ENCODE measurements at regions not wholly inside any gene's neighbourhood (a gene's known extent, or its start where the extent isn't known, plus 50 kb on each side); places are given as distances from the start of the nearest gene placed in this dataset.

DNA sequence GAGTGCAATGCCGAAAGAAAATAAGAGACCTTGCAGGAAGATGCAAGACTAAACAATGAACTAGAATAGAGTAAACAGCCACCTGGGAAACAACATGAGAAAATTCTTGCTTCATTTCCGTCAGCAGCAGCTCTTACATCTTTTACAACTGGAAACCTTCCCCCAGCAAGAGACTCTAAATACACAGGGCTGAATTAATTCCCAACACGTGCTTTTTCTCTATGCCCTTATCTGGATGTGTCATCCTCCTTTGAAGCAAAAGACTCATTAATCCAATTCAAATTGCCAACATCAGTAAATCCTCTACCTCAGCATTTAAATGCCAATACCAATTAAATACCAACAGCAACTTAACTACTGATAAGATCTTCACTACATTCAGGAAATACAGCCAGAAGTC is 99.0 kb upstream of the PDE1C start:
- DNase-seq, result no peak

GRCh38 chr7:32167815-32168214 is 97.6 kb upstream of the PDE1C start:
- DNase-seq, result no peak

- no peak for DNase-seq
These were observed 97.0 kb upstream of the PDE1C start for GRCh38 chr7:32167256-32167655.

GRCh38 chr7:32164341-32164996 is 94.3 kb upstream of the PDE1C start:
- DNase-seq, result no peak

DNA sequence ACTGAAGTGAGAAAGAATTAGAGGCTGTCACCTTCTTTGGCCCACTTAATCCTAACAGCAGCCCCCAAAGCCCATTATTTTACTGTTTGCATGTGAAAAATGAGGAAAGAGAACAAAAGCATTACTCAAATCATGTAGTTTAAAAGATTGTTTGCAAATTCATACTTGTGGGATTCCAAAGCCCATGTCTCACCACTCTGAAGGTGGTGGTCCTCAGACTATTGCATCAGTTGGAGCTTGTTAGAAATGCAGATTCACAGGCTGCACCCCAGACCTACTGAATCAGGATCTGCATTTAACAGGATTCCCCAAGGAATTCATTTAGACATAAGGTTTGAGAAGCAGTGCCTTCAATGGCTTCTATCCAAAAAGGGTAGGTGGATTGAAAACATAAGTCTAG is 93.7 kb upstream of the PDE1C start:
- DNase-seq, result no peak

- no peak for DNase-seq
These were observed 93.1 kb upstream of the PDE1C start for GRCh38 chr7:32163141-32163806.

GRCh38 chr7:32161708-32162107 is 91.5 kb upstream of the PDE1C start:
- no peak for DNase-seq

- no peak for DNase-seq
These were observed 88.8 kb upstream of the PDE1C start for GRCh38 chr7:32158751-32159745.

DNA sequence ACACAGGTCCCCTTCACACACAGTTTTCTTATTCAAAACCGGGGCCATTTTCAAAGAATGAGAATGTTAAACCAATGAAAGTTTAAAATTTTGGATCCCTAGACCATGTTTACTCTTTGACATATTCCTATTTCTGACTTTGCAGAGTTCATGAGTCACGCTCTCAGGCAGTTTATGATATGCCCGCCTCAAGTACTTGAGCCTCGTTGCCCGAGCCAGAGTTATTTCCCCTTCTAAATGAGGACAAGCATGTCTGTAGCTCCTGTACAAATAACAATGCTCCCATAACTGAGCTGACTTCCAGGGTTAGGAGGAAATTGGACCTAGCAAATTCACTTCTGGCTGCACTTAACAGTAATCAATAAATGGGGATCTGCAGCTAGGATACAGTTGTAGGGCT is 87.9 kb upstream of the PDE1C start:
- no peak for DNase-seq

DNA sequence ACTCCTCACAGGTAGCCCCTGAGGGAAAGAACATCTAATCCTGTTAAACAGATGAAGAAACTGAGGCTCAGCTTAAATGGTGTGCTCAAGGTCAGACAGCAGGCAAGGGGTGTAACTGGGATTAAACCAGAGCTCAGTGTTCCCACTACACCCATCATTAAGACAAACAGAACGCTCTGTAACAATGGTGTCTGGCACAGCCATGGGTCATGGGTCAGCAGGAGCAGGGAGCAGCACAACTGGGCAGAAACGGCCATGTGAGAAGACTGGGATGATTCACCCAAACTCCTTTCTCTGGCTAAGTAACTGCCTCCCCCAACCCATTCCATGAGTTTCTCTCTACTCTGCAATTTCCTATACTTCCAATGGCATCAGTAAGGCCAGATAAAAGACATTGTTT is 85.5 kb upstream of the PDE1C start:
- no peak for DNase-seq

GRCh38 chr7:32154797-32155196 is 84.6 kb upstream of the PDE1C start:
- no peak for DNase-seq

- DNase-seq, result no peak
These were observed 82.8 kb upstream of the PDE1C start for GRCh38 chr7:32153006-32153405.

DNA sequence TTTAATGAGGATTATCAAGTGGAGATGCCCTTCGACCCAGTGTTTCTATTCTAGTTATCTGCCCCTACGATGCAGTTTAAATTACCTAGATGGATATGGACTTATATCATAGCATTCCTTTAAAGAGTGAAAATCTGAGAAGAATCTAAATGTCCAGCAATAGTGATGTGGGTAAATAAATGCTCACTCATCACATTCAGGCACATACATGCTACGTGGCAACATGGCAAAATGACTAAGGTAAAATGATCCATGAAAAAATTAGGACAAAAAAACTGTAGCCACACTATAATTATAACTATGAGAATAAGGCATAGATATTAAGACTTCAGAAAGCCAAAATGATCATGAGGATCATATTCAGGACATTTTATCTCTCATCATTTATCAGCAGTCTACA is 82.4 kb upstream of the PDE1C start:
- DNase-seq, result no peak

- DNase-seq, result no peak
These were observed 80.4 kb upstream of the PDE1C start for GRCh38 chr7:32150589-32150988.

- no peak for DNase-seq
These were observed 79.8 kb upstream of the PDE1C start for GRCh38 chr7:32150039-32150438.

- DNase-seq, result no peak
These were observed 77.5 kb upstream of the PDE1C start for GRCh38 chr7:32147546-32148268.

DNA sequence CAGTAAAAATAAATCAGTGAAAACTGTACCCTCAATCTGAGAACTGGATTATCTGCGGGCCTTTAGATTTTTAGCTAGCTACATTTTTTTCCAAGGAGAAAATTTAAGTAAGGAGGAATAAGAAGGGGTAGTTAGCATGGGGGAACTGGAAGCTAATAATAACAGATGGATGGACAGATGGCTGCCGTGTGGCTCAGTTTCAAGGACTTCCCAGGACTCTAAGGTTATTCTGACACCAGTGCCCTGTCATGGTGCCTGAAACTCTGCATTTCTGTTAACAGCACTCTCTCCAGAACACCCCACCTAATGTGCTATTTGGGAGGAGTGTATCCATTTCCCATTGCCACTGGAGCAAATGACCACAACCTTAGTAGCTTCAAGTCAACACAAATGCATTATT is 75.7 kb upstream of the PDE1C start:
- DNase-seq, result no peak

DNA sequence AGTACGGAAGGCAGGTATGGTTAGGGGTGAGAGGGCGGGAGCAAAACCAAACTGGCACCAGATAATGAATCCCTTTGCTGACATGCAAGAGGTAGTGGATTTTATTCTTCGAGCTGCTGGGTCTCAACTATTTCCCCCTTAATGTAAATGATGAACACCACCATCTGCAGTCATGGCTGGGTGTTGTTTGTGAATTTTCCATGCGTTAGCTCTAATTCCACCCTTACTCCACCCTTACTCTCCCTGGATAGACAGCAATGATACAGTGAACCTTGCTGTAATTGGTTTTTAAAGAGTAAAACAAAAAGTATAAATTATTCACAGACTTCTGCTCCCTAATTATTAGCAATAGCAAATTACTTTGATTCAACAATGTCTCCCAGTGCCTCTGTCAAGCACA is 74.5 kb upstream of the PDE1C start:
- no peak for DNase-seq

GRCh38 chr7:32143301-32143700 is 73.1 kb upstream of the PDE1C start:
- no peak for DNase-seq

DNA sequence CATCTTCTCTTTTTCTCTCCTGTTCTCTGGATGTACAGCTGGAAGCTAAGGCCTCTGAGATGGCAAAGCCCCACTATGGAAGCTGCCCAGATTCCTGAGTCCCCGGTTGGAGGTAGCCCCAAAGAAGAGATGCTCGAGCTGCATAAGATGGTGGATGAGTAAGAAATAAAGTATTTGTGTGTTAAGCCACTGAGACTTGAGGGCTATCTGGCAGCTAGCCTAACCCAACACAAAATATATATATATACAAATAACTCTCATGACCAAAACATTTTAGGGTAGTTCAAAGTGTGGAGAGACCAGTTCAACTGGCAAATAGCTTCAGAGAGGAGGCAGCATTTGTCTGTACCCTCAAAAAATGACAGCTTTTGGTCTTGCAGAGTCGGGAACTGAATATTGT is 72.4 kb upstream of the PDE1C start:
- DNase-seq, result no peak

- no peak for DNase-seq
These were observed 70.2 kb upstream of the PDE1C start for GRCh38 chr7:32140210-32140939.

DNA sequence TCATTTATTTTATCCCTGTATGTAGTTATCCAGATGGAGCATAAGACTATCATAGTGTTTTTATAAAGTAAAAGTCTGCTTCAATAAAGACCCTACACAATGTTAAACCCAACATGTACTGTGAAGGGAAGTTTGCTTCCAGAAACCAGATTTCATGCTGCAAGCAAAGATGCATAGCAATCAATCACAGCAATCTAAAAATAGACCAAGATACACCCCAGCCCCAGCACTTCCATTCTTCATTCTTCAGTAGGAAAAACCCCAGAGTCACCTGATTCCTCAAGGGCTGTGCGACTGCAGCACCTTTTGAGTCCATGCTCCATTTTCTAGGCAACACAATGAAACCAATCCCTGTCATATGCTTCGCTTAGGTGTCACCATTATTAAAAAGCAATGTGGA is 66.9 kb upstream of the PDE1C start:
- no peak for DNase-seq

Measured in DMS79 treated with DMSO at 0.1 percent for 48 hours (cell line).